Pancreas (tissue), 10 donors: ENCODE measurements at regions not wholly inside any gene's neighbourhood (a gene's known extent, or its start where the extent isn't known, plus 50 kb on each side); places are given as distances from the start of the nearest gene placed in this dataset.

ENCODE experiments used
- ATAC-seq, 4 donors: fragments of 200-7000 bp; cut with Tn5 transposase; one replicate each; pipeline versions ENCODE4 v1.8.0 to v1.9.1; 2020; ENCODE audit warnings: mild to moderate bottlenecking in 4 of 4, moderate library complexity in 4 of 4
- DNase-seq, 6 donors: peaks; one replicate each; pipeline ENCODE4 v3.0.0-alpha.2; 2020
- FAIRE-seq: peaks from 2 replicates; lab custom pipeline; 2012; peaks lifted over from hg19 to GRCh38; lab: Jason Lieb, UNC
- H3K27ac ChIP-seq, 4 donors: fragments of 200-600 bp; sonication (generic); 1 replicate in 3 of 4; 2 replicates in 1 of 4; pipeline versions ENCODE4 v1.5.0 to v1.8.0; 2020
- H3K27me3 ChIP-seq, 4 donors: fragments of 200-600 bp; one replicate each; pipeline ENCODE4 v1.8.0; 2021
- H3K36me3 ChIP-seq, 3 donors: fragments of 200-600 bp; sonication (generic) in 1 of 3; one replicate each; pipeline versions ENCODE4 v1.5.0 to v1.8.0; 2020 to 2021
- H3K4me1 ChIP-seq, 3 donors: fragments of 200-600 bp; one replicate each; pipeline ENCODE4 v1.8.0; 2021
- H3K4me3 ChIP-seq, 4 donors: fragments of 200-600 bp; sonication (generic) in 2 of 4; one replicate each; pipeline versions ENCODE4 v1.5.0 to v1.8.0; 2020 to 2021
- H3K9me3 ChIP-seq, 4 donors: fragments of 200-600 bp; one replicate each; pipeline ENCODE4 v1.8.0; 2021
- CTCF ChIP-seq, 4 donors: fragments of 200-600 bp; sonication (generic) in 3 of 4; IDR thresholded peaks; one replicate each; pipeline versions ENCODE4 v1.5.0 to v1.8.0; 2021; ENCODE audit warnings: antibody characterized with exemption in 4 of 4
- WGBS, 2 donors: extraction: QIAGEN DNeasy Blood & Tissue Kit; methylation state at CpG; one replicate each; pipeline ENCODE4 v1.1.7; 2013; 5-methylcytosine and 5-hydroxymethylcytosine counted together
- intact Hi-C, 3 donors: fragments of 100-400 bp; cut with DNase I; formaldehyde crosslinking; loops; one replicate each; pipeline versions ENCODE4 v1.11.1 to v1.14.2; 2022
- donor health status: healthy with polysubstance abuse.
- donor health status: DM: no; HTN: no; CAD: no; lungs with moderate emphysema.
- donor health status: DM: no; HTN: no; CAD: no.
- donor health status: control.
- donor health status: control.
- donor health status: Bipolar disorder and iron deficiency.
- donor health status: DM: yes; HTN: yes; CAD: no.
- donor health status: DM: no; HTN: no; CAD: no.
- donor health status: DM: no; HTN: no; CAD: no.
- donor health status: DM: yes; HTN: yes; CAD: no.

GRCh38 chr6:122890250-122890649 is 101.2 kb downstream of the SMPDL3A start:
- no peak for TF ChIP-seq CTCF (IDR thresholded peaks at IDR 0.05)
- FAIRE-seq (no peak), ATAC-seq (no peak), DNase-seq (no peak)
- WGBS, 2 donors = 61 to 74% methylated on average over 4 of the region's 4 CpGs
- Histone ChIP-seq H3K36me3 (no peaks in the 10 kb centered on the region), H3K27ac (no peak overlapping the region), H3K9me3 (no peaks in the 10 kb centered on the region), H3K4me3 (no peak overlapping the region), H3K4me1 (no peaks in the 10 kb centered on the region), H3K27me3 (no peaks in the 10 kb centered on the region)
- intact Hi-C loops = no loop called here

- no peaks in the 10 kb centered on the region for H3K27me3 ChIP-seq
- no peaks in the 10 kb centered on the region for H3K9me3 ChIP-seq
- no peak overlapping the region for H3K27ac ChIP-seq
- TF ChIP-seq CTCF (IDR thresholded peaks at IDR 0.05) = no peak
- H3K4me1 ChIP-seq = no peaks in the 10 kb centered on the region
- DNase-seq (no peak), ATAC-seq (no peak), FAIRE-seq (no peak)
- no peak overlapping the region for H3K4me3 ChIP-seq
- no peaks in the 10 kb centered on the region for H3K36me3 ChIP-seq
- intact Hi-C loops = no loop called here
Measured at GRCh38 chr6:122894791-122895190, 101.2 kb upstream of the CLVS2 start.

DNA sequence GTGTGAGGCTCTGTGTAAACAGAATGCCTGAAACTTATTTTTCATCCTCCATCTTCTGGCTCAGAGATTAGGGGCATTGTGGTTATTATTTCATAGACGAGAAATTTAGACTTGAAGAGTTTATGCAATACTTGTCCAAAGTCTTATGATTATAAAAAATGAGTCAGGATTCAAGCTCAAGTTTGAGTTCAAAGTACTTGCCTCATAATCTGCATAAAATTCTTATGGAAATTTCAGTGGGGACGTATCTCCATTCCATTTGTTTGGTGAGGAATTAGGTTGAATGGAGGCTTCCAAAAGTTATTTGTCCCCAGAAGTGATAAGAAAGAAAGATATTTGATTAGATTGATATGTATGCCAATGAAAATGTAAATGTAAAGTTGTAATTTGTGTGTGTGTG is 93.7 kb upstream of the CLVS2 start:
- Histone ChIP-seq H3K27me3 (no peaks in the 10 kb centered on the region), H3K4me3 (no peak overlapping the region), H3K9me3 (no peaks in the 10 kb centered on the region), H3K36me3 (no peaks in the 10 kb centered on the region), H3K27ac (no peak overlapping the region), H3K4me1 (no peaks in the 10 kb centered on the region)
- ATAC-seq (no peak), DNase-seq (no peak), FAIRE-seq (no peak)
- 33 to 54% methylated on average over 2 of the region's 2 CpGs for WGBS, 2 donors
- TF ChIP-seq CTCF (IDR thresholded peaks at IDR 0.05) = no peak
- intact Hi-C loops = no loop called here

- no peaks in the 10 kb centered on the region for H3K9me3 ChIP-seq
- H3K27me3 ChIP-seq = no peaks in the 10 kb centered on the region
- intact Hi-C loops = no loop called here
- no peak overlapping the region for H3K27ac ChIP-seq
- FAIRE-seq = no peak
- no peaks in the 10 kb centered on the region for H3K4me1 ChIP-seq
- WGBS, 2 donors = 14 to 23% methylated on average over 2 of the region's 2 CpGs
- DNase-seq = no peak
- TF ChIP-seq CTCF (IDR thresholded peaks at IDR 0.05) = no peak
- ATAC-seq = no peak
- no peak overlapping the region for H3K4me3 ChIP-seq
- H3K36me3 ChIP-seq = no peaks in the 10 kb centered on the region
Measured at GRCh38 chr6:122903266-122903915, 92.6 kb upstream of the CLVS2 start.

GRCh38 chr6:122904166-122904565 is 91.9 kb upstream of the CLVS2 start:
- DNase-seq (no peak), ATAC-seq (no peak), FAIRE-seq (no peak)
- Histone ChIP-seq H3K27me3 (no peaks in the 10 kb centered on the region), H3K4me1 (no peaks in the 10 kb centered on the region), H3K27ac (no peak overlapping the region), H3K36me3 (no peaks in the 10 kb centered on the region), H3K4me3 (no peak overlapping the region), H3K9me3 (no peaks in the 10 kb centered on the region)
- intact Hi-C loops = no loop called here
- 49 to 74% methylated on average over 5 of the region's 5 CpGs for WGBS, 2 donors
- no peak for TF ChIP-seq CTCF (IDR thresholded peaks at IDR 0.05)
